ENCODE measurements at regions not wholly inside any gene's neighbourhood (a gene's known extent, or its start where the extent isn't known, plus 50 kb on each side); places are given as distances from the start of the nearest gene placed in this dataset.

DNA sequence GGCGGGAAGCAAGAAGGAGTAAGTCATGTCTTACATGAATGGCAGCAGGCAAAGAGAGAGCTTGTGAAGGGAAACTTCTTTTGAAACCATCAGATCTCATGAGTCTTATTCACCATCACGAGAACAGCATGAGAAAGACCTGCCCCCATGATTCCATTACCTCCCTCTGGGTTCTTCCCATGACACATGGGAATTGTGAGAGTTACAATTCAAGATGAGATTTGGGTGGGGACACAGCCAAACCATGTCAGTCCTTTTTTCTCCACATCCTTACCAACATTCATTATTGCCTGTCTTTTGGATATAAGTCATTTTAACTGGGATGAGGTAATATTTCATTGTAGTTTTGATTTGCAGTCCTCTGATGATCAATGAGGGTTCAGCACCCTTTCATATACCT is 81.0 kb downstream of the DIRAS3 start:
- Mint-ChIP-seq H3K4me1 (ENCODE audit: unreplicated experiment) (peaks cover 7% of the 10 kb centered on the region), H3K27me3 (no peaks in the 10 kb centered on the region), H3K4me3 (no peak overlapping the region), H3K9me3 (no peaks in the 10 kb centered on the region), H3K36me3 (no peaks in the 10 kb centered on the region), H3K27ac (no peak overlapping the region)
- TF ChIP-seq, protein P1, sequence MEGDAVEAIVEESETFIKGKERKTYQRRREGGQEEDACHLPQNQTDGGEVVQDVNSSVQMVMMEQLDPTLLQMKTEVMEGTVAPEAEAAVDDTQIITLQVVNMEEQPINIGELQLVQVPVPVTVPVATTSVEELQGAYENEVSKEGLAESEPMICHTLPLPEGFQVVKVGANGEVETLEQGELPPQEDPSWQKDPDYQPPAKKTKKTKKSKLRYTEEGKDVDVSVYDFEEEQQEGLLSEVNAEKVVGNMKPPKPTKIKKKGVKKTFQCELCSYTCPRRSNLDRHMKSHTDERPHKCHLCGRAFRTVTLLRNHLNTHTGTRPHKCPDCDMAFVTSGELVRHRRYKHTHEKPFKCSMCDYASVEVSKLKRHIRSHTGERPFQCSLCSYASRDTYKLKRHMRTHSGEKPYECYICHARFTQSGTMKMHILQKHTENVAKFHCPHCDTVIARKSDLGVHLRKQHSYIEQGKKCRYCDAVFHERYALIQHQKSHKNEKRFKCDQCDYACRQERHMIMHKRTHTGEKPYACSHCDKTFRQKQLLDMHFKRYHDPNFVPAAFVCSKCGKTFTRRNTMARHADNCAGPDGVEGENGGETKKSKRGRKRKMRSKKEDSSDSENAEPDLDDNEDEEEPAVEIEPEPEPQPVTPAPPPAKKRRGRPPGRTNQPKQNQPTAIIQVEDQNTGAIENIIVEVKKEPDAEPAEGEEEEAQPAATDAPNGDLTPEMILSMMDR (conservative IDR thresholded peaks at IDR 0.05), result no peak
- DNase-seq (ENCODE audit: extremely low spot score, unreplicated experiment), result no peak

DNA sequence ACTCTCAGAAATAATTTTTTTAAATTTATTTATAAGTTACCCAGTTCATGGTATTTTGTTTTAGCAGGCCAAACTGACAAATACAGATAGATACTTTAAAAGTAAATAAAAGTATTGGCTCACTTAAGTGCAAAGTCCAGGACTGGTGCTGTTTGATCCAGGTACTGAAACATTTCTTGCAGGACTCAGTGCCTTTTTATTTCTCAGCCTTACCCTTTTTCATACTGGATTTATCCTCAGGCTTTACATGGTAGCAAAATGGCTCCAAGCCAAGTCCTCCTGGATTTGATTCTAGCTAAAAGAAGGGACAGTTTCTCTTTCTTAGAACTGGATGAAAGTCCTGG is 83.8 kb downstream of the DIRAS3 start:
- H3K4me1 Mint-ChIP-seq (ENCODE audit: unreplicated experiment), result peaks cover 7% of the 10 kb centered on the region
- H3K9me3 Mint-ChIP-seq, result peaks cover 5% of the 10 kb centered on the region

DNA sequence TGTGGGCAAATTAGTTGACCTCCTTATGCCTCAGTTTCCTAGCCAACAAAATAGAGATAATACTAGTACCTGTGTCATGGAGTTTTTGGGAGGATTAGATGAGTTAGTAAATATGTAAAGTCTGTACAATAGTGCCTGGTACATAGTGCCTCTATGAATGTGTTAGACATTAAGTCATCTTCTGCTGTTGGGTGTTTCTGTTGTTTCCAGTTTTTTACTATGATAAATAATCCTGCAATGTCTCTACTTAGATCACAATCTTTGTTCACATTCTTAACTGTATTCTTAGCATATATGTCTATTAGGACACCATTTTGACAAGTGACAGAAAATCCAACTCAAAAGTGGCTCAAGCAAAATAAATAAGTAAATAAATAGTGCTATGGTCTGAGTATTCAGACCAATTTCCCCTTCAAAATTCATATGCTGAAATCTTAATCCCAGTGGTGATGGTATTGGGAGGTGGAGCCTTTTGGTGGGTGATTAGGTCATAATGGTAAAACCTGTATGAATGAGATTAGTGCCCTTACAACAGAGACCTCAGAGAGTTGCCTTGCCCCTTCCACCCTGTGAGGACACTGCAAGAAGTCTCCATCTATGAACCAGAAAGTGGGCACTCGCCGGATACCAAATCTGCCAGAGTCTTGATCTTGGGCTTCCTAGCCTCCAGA is 84.3 kb downstream of the DIRAS3 start:
- H3K27me3 Mint-ChIP-seq, result no peaks in the 10 kb centered on the region
- H3K4me1 Mint-ChIP-seq (ENCODE audit: unreplicated experiment), result peaks cover 7% of the 10 kb centered on the region
- H3K27ac Mint-ChIP-seq, result no peak overlapping the region

More for the DNA sequence above, 83.8 kb downstream of the DIRAS3 start:
- H3K27ac Mint-ChIP-seq, result no peak overlapping the region
- no peaks in the 10 kb centered on the region for H3K27me3 Mint-ChIP-seq
- DNase-seq (ENCODE audit: extremely low spot score, unreplicated experiment), result no peak
- H3K4me3 Mint-ChIP-seq, result no peak overlapping the region
- TF ChIP-seq, protein P1 (conservative IDR thresholded peaks at IDR 0.05), result no peak
- H3K36me3 Mint-ChIP-seq, result no peaks in the 10 kb centered on the region

DNA sequence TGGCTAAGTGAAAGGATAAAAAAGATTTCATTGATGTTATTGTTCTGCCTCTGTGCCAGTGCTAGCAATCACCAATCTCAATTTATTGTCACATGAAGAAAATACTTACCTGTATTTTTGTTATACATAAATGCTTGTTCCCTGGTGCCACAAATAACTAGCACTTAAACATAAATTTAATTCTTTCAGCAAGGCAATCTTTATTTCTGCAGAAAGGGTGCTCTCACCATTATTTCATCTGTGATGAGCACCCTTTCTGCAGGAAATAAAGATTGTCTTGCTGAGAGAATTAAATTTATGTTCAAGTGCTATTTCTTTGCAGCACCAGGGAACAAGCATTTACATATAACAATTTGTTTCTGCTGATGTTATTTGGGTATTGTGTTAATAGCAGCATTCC is 87.2 kb downstream of the DIRAS3 start:
- TF ChIP-seq, protein P1 (conservative IDR thresholded peaks at IDR 0.05), result no peak
- H3K36me3 Mint-ChIP-seq, result no peaks in the 10 kb centered on the region
- no peaks in the 10 kb centered on the region for H3K27me3 Mint-ChIP-seq
- no peak for DNase-seq (ENCODE audit: extremely low spot score, unreplicated experiment)
- H3K4me3 Mint-ChIP-seq, result no peak overlapping the region
- H3K27ac Mint-ChIP-seq, result no peak overlapping the region
- peaks cover 5% of the 10 kb centered on the region for H3K9me3 Mint-ChIP-seq
- peaks cover 7% of the 10 kb centered on the region for H3K4me1 Mint-ChIP-seq (ENCODE audit: unreplicated experiment)

More for the DNA sequence above, 84.3 kb downstream of the DIRAS3 start:
- TF ChIP-seq, protein P1 (conservative IDR thresholded peaks at IDR 0.05), result no peak
- no peaks in the 10 kb centered on the region for H3K36me3 Mint-ChIP-seq
- peaks cover 5% of the 10 kb centered on the region for H3K9me3 Mint-ChIP-seq
- no peak overlapping the region for H3K4me3 Mint-ChIP-seq
- no peak for DNase-seq (ENCODE audit: extremely low spot score, unreplicated experiment)

DNA sequence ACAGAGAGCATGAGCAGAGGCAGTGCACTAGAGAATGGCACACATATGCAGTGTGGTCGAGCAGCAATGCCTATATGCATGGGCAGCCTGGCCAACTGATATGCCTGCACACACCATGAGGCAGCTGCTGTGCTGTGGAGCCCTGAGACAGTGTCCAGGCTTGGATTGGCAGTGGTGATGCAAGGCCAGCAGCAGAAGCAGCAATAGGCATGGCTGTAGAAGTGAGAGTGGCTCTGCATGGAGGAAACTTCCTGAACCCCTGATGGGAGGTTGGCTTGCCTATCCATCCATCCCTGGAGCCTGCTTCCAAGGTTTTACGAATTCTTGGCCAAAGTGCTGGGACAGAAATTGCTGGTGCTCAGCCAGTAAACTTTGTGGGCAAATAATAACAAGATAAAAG is 89.7 kb downstream of the DIRAS3 start:
- Mint-ChIP-seq H3K4me1 (ENCODE audit: unreplicated experiment) (peaks cover 18% of the 10 kb centered on the region), H3K4me3 (no peak overlapping the region), H3K27me3 (peaks cover 3% of the 10 kb centered on the region), H3K36me3 (no peaks in the 10 kb centered on the region), H3K27ac (no peak overlapping the region), H3K9me3 (peaks cover 5% of the 10 kb centered on the region)
- no peak for DNase-seq (ENCODE audit: extremely low spot score, unreplicated experiment)
- TF ChIP-seq, protein P1 (conservative IDR thresholded peaks at IDR 0.05), result no peak
